GM18858 (cell line): ENCODE measurements at regions not wholly inside any gene's neighbourhood (a gene's known extent, or its start where the extent isn't known, plus 50 kb on each side); places are given as distances from the start of the nearest gene placed in this dataset.
A peak's percentile ranks its signal among the peaks of the same experiment; 100 is the strongest.
"Not testable (repeated sequence)": the region's sequence is repeated elsewhere in the genome, so short reads cannot be mapped to it uniquely, and the experiment has no call there.

ENCODE experiments used
- ATAC-seq: cut with Tn5 transposase; IDR thresholded peaks from one replicate; pipeline ENCODE4 v1.9.1; 2021; ENCODE audit not compliant: unreplicated experiment

- ATAC-seq: not testable (repeated sequence)
Observed at GRCh38 chr9:72433616-72434267, 68.7 kb upstream of the ZFAND5 start.

DNA sequence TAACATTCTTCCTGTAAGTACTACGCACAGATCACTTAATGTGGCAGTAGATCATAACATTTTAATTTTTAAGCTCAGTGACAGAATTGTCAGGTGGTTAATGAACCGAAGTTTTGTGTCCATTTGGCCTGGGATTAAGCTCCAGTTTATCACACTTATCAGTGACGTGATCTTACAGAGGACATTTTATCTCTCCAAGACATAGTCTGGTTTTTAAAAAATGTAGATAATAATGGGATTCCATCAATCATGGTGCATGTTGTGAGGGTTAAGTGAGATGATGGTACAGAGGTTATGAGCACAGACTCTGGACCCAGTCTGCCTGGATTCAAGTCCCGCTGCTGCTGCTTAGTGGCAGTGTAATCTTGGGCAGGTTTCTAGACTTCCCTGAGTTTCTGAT lies 66.0 kb upstream of the ZFAND5 start:
- no peak for ATAC-seq

DNA sequence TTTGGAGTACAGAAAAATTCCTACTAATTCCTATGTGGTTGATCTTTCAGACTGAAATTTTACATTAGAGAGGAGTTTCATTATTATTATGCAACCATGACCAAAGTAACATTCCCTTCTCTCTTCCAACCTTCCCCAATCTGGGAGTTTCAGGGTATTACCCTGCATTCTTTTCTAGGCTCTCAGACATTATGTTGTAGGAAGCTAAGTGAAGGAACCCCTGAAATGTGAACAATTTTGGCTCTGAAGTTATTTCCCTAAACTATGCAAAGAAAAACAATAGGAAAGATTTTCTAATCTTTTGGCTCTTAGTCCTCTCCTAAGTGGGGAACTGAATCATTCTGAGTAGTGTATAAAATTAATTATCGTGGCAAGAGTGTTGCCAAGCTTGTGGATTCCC lies 63.3 kb upstream of the ZFAND5 start:
- ATAC-seq: no peak

DNA sequence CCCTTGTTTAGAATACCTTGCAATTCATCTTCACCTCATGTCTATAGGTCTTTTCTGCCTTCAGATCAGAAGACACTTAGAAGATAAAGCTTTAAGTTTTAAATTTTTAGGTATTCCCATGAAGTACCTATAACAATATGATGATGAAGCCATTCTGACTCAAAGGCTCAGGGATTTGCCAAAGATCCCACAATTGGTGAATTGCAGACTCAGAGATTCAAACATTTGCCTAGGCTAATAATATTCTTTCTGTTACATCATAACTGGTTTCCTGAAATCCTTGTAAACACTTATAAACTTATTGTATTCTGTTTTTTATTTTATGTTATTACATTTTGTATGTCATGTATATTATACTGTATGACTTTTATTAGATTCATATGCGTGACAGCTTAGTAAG lies 62.8 kb upstream of the ZFAND5 start:
- no peak for ATAC-seq

DNA sequence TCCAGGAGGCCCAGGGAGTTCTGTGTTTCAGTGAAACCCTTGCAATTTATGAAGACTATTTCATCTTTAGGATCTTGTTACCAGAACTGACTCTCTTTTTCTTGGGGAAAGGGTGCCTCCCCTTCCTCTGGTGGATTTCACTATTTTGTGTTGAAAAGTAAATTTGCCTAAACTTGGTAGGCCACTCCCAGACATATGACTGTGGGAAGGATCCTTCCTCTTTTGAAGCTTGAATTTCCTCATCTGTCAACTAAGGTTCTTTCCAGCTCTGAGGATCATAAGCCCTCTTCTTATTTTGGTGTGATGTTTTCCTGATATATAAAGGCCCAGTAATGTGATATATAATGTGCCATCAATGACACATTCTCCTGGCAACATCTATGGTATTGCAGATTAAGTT lies 59.1 kb upstream of the ZFAND5 start:
- ATAC-seq: no peak

- no peak for ATAC-seq
Observed at GRCh38 chr9:72422214-72422613, 57.2 kb upstream of the ZFAND5 start.

DNA sequence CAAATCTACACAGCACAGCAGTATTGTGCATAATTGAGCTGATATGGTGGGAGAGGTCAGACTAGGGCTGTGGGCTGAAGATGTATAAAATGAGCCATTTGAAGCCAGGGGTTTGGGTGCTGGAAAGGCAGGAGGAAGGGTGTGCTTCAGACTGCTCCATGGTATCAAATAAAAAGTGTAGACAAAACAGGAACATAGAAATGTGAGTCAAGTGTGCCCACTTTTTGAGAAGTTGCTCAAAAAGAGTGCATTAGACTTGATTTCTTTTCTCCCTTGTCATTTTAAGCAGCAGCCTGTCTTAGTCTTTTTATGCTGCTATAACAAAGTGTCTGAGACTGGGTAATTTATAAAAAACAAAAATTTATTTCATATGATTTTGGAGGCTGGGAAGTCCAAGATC lies 55.8 kb upstream of the ZFAND5 start:
- no peak for ATAC-seq

GRCh38 chr9:72415948-72416347 lies 50.9 kb upstream of the ZFAND5 start:
- no peak for ATAC-seq

DNA sequence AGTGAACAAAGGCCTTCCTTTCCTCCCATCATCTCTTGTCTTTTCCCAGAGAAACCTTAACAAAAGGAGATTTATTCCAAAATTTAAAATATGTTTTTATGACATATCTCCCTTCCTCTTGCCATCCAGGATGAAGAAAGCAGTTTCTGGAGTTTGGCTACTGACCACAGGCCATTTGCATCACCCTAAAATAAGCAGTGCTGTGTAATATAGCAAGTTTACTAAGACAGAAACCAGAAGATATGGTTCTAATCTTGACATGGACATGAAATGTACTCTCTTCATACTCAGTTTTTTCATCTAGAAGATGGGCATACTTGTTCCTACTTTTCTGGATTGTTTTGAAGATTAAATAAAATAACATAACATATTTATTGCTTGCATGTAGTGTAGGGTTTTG lies 50.2 kb upstream of the ZFAND5 start:
- ATAC-seq: peak; percentile 55
